ENCODE measurements at regions not wholly inside any gene's neighbourhood (a gene's known extent, or its start where the extent isn't known, plus 50 kb on each side); places are given as distances from the start of the nearest gene placed in this dataset.
"Not testable (repeated sequence)": the region's sequence is repeated elsewhere in the genome, so short reads cannot be mapped to it uniquely, and the experiment has no call there.

DNA sequence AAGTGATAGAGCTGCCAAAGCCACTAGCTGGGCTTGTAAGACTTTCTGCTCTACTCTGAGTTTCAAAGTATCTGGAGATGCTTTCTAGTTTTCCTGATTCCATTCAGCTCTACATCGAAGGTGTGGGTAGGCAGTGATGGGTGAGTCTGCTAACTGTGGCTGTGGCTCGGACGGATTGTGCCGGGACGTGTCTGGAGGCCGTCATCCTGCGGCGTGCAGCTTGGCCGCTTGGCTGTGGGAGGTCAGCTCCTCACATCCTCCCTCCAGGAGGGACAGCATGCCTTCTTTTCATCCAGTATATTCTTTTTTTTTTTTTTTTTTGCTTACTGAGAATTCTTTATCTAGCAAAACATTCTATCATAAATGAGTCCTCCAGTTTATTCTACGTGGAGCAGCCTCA is 77.9 kb upstream of the AADAT start:
- H3K36me3 ChIP-seq (ENCODE audit: control insufficient read depth, insufficient read depth, low read length), result no peaks in the 10 kb centered on the region
- no peak overlapping the region for H2AFZ ChIP-seq (ENCODE audit: low read depth, low read length)
- H3K27ac ChIP-seq (ENCODE audit: extremely low read depth, low read depth, low read length), result no peak overlapping the region
- BruUV-seq (replicated peaks), result no TSS peak
- FAIRE-seq (no peak), ATAC-seq (no peak), DNase-seq (ENCODE audit: extremely low read depth in 1 of 4, low spot score in 3 of 4) (no peak)
- H3K9ac ChIP-seq (ENCODE audit: insufficient read depth in 1 of 2, low read depth in 2 of 2, low read length in 2 of 2), result no peak overlapping the region
- H3K4me1 ChIP-seq (replicated peaks in 1 of 2; ENCODE audit: control insufficient read depth in 2 of 2, insufficient read depth in 2 of 2, low read length in 2 of 2), result no peaks in the 10 kb centered on the region
- no peaks in the 10 kb centered on the region for H4K20me1 ChIP-seq (replicated peaks; ENCODE audit: control insufficient read depth, insufficient read depth, low read length)
- POLR2A ChIA-PET, result no interaction called here
- no peaks in the 10 kb centered on the region for H3K9me1 ChIP-seq (ENCODE audit: control insufficient read depth, insufficient read depth, low read length)
- CTCF ChIA-PET (ENCODE audit: low intra/inter-chr PET ratio), result no interaction called here
- H3K4me2 ChIP-seq (ENCODE audit: insufficient read depth, low read length), result no peak overlapping the region
- no peak overlapping the region for H3K4me3 ChIP-seq
- H3K27me3 ChIP-seq (ENCODE audit: control insufficient read depth in 2 of 2, insufficient read depth in 2 of 2, low read length in 2 of 2), result no peaks in the 10 kb centered on the region
- 0% methylated on average over 10 of the region's 10 CpGs for WGBS (ENCODE audit: insufficient coverage, low coverage, missing lambda C conversion rate)
- in situ Hi-C loops (cut with MboI) (no loop called here), intact Hi-C loops (cut with micrococcal nuclease) (no loop called here)
- no peaks in the 10 kb centered on the region for H3K79me2 ChIP-seq (ENCODE audit: control insufficient read depth, insufficient read depth, low read length)
- no peaks in the 10 kb centered on the region for H3K9me3 ChIP-seq (replicated peaks; ENCODE audit: control insufficient read depth, insufficient read depth, low read depth, low read length)
- TF ChIP-seq THRAP3 (IDR thresholded peaks at IDR 0.05; ENCODE audit: borderline replicate concordance), result no peak
- TF ChIP-seq HNRNPK (IDR thresholded peaks at IDR 0.05; ENCODE audit: low read depth, low read length, poor library complexity, severe bottlenecking), result no peak

- H3K9me3 ChIP-seq (replicated peaks; ENCODE audit: control insufficient read depth, insufficient read depth, low read depth, low read length); ATAC-seq; H3K4me3 ChIP-seq; POLR2A ChIA-PET; H3K4me2 ChIP-seq (ENCODE audit: insufficient read depth, low read length); H2AFZ ChIP-seq (ENCODE audit: low read depth, low read length); H3K36me3 ChIP-seq (ENCODE audit: control insufficient read depth, insufficient read depth, low read length); DNase-seq (ENCODE audit: extremely low read depth in 1 of 4, low spot score in 3 of 4); BruUV-seq (replicated peaks); H3K4me1 ChIP-seq (replicated peaks in 1 of 2; ENCODE audit: control insufficient read depth in 2 of 2, insufficient read depth in 2 of 2, low read length in 2 of 2); H3K9me1 ChIP-seq (ENCODE audit: control insufficient read depth, insufficient read depth, low read length); intact Hi-C loops (cut with micrococcal nuclease); H3K9ac ChIP-seq (ENCODE audit: insufficient read depth in 1 of 2, low read depth in 2 of 2, low read length in 2 of 2); CTCF ChIA-PET (ENCODE audit: low intra/inter-chr PET ratio); FAIRE-seq; H3K27me3 ChIP-seq (ENCODE audit: control insufficient read depth in 2 of 2, insufficient read depth in 2 of 2, low read length in 2 of 2); H4K20me1 ChIP-seq (replicated peaks; ENCODE audit: control insufficient read depth, insufficient read depth, low read length); in situ Hi-C loops (cut with MboI); H3K79me2 ChIP-seq (ENCODE audit: control insufficient read depth, insufficient read depth, low read length); H3K27ac ChIP-seq (ENCODE audit: extremely low read depth, low read depth, low read length): not testable (repeated sequence)
- 6% methylated on average over 8 of the region's 26 CpGs for WGBS (ENCODE audit: insufficient coverage, low coverage, missing lambda C conversion rate)
Measured at GRCh38 chr4:170166193-170166592, 76.4 kb upstream of the AADAT start.

Data from K562 (cell line).